GM12801 (cell line): ENCODE measurements at regions not wholly inside any gene's neighbourhood (a gene's known extent, or its start where the extent isn't known, plus 50 kb on each side); places are given as distances from the start of the nearest gene placed in this dataset.

ENCODE experiments used
- TF ChIP-seq, protein P1 (sequence below): IDR thresholded peaks from one replicate; pipeline ENCODE4 v1.5.1; 2011; ENCODE audit warnings: control low read depth; ENCODE audit not compliant: insufficient read length; ENCODE audit errors: extremely low read depth

DNA sequence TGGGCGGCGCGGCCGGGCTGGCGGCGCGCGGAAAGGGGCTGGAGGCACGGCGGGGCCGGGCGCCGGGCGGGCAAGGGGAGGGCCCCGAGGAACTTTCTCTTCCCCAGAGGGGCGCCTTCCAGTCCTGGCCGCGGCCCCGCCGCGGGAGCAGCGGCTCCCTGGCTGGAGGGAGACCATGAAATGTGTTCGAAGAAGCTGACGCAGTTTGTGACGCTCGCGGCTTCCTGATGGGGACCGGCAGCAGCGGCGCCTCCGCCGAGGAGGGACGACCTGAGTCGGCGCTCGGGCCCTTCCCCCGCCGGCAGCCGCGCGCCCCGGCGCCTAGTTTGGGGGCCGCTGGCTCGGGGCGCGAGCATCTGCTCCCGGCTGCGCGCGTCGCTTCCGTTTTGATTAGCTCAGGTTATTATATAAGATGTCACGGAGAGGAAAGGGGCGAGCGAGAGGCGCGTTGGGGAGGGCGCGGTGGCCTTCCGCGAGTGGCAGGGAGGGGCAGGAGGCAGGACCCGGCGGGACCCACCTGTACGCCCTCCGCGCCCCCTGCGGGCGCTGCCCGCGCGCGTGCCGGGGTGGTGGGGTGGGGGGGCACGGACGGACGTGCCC, 57.1 kb upstream of the PCGF5 start:
- TF ChIP-seq, protein P1, sequence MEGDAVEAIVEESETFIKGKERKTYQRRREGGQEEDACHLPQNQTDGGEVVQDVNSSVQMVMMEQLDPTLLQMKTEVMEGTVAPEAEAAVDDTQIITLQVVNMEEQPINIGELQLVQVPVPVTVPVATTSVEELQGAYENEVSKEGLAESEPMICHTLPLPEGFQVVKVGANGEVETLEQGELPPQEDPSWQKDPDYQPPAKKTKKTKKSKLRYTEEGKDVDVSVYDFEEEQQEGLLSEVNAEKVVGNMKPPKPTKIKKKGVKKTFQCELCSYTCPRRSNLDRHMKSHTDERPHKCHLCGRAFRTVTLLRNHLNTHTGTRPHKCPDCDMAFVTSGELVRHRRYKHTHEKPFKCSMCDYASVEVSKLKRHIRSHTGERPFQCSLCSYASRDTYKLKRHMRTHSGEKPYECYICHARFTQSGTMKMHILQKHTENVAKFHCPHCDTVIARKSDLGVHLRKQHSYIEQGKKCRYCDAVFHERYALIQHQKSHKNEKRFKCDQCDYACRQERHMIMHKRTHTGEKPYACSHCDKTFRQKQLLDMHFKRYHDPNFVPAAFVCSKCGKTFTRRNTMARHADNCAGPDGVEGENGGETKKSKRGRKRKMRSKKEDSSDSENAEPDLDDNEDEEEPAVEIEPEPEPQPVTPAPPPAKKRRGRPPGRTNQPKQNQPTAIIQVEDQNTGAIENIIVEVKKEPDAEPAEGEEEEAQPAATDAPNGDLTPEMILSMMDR, result no peak

DNA sequence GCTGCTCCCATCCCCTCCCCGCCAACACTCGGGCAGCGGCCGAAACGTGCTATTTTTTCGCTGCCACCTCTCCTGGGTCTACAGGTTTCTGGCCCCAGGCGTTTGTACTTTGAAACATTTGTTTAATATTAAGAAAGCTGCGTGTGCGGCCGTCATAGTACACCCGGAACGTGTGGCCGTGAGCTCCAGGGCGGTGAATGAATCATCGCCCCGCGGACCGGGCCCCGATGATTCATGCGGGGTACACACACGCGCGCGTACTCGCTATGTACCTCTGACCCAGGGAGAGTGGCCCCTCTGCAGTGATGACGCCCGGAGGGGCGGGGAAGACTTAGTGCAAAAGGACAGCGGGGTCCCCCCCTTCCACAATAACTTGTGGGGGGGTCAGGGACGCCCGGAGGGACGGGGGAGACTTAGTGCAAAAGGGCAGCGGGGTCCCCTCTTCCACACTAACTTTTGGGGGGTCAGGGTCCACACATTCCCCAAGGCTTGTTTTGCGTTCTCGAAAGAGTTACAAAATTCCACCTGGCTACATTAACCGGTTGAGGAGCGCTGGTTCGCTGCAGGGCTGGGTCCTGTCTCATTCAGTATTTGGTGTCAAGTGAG, 56.5 kb upstream of the PCGF5 start:
- TF ChIP-seq, protein P1, result no peak

GRCh38 chr10:91164520-91165065, 55.9 kb upstream of the PCGF5 start:
- TF ChIP-seq, protein P1, result no peak

GRCh38 chr10:91167406-91167805, 53.1 kb upstream of the PCGF5 start:
- TF ChIP-seq, protein P1, result no peak

- TF ChIP-seq, protein P1, result no peak
Measured at GRCh38 chr10:91170418-91170817, 50.0 kb upstream of the PCGF5 start.
